ENCODE measurements at regions not wholly inside any gene's neighbourhood (a gene's known extent, or its start where the extent isn't known, plus 50 kb on each side); places are given as distances from the start of the nearest gene placed in this dataset.

- Histone ChIP-seq H3K4me2 (ENCODE audit: low read depth, low read length) (peak overlapping the region; percentile 69; the same call in 1 of the 2 replicates), H3K4me1 (ENCODE audit: insufficient read depth, low read length) (peaks cover 13% of the 10 kb centered on the region), H2AFZ (ENCODE audit: low read length) (no peak overlapping the region), H3K4me3 (replicated peaks in 1 of 3; ENCODE audit: insufficient read depth in 1 of 3, low read depth in 2 of 3, low read length in 3 of 3) (no peak overlapping the region), H3K36me3 (replicated peaks in 1 of 2; ENCODE audit: control insufficient read depth in 1 of 2, insufficient read depth in 2 of 2, low read length in 2 of 2) (no peaks in the 10 kb centered on the region), H3K27ac (ENCODE audit: extremely low read length, insufficient read depth, low read length) (no peak overlapping the region), H3K9ac (ENCODE audit: insufficient read depth, low read depth, low read length) (no peak overlapping the region), H3K9me3 (ENCODE audit: low read length) (no peaks in the 10 kb centered on the region), H3K27me3 (ENCODE audit: control insufficient read depth in 1 of 2, insufficient read depth in 2 of 2, low read length in 2 of 2) (no peaks in the 10 kb centered on the region; a peak in 2 of 5 replicates), H4K20me1 (ENCODE audit: insufficient read depth, low read length) (no peaks in the 10 kb centered on the region), H3K79me2 (ENCODE audit: insufficient read depth, low read length) (no peaks in the 10 kb centered on the region)
- intact Hi-C loops (cut with micrococcal nuclease; ENCODE audit: unreplicated experiment), result loop anchor here (1.0 kb wide), 1 partner anchor 149 kb away; no protein-coding TSS in a partner anchor
- POLR2A ChIA-PET, result interaction anchor here (0.5 to 1.8 kb wide), 2 partner anchors 162 to 250 kb away, joined by 3 to 6 read pairs; no protein-coding TSS in a partner anchor
- in situ Hi-C loops (cut with HindIII; ENCODE audit: extremely low pct_ligation_motif_present, low pct_unique_long_range_greater_than_20kb), result no loop called here
- ATAC-seq, result no peak
- TF ChIP-seq ZSCAN31 (CRISPR knock-in tag; IDR thresholded peaks at IDR 0.05; ENCODE audit: low read depth) (0 out of 2 replicates have a peak, but pooled peaks have one; percentile 0), ATRX (CRISPR knock-in tag; IDR thresholded peaks at IDR 0.05; ENCODE audit: borderline replicate concordance) (no peak)
- BruUV-seq (replicated peaks), result no TSS peak
- 85% methylated on average over 7 of the region's 7 CpGs for WGBS (ENCODE audit: low lambda C conversion rate)
- CTCF ChIA-PET (ENCODE audit: low intra/inter-chr PET ratio, low total read pairs), result interaction anchor here (1.4 to 2.5 kb wide), 3 partner anchors 103 to 250 kb away, joined by 21 to 23 read pairs (median 21); no protein-coding TSS in a partner anchor
- no peak for FAIRE-seq
- DNase-seq (ENCODE audit: low spot score), result no peak
Measured at GRCh38 chr13:97109256-97109655, 112.9 kb upstream of the MBNL2 start.

- ChIA-PET POLR2A (interaction anchor here (1.0 to 1.8 kb wide), 2 partner anchors 113 to 250 kb away, joined by 5 to 6 read pairs; partner anchors contain the start of gene MBNL2), CTCF (ENCODE audit: low intra/inter-chr PET ratio, low total read pairs) (interaction anchor here (1.4 to 2.5 kb wide), 3 partner anchors 103 to 249 kb away, joined by 21 to 23 read pairs (median 21); no protein-coding TSS in a partner anchor)
- Histone ChIP-seq H3K27ac (ENCODE audit: extremely low read length, insufficient read depth, low read length) (no peak overlapping the region), H3K36me3 (replicated peaks in 1 of 2; ENCODE audit: control insufficient read depth in 1 of 2, insufficient read depth in 2 of 2, low read length in 2 of 2) (no peaks in the 10 kb centered on the region), H3K4me2 (ENCODE audit: low read depth, low read length) (peak overlapping the region; percentile 69), H3K27me3 (ENCODE audit: control insufficient read depth in 1 of 2, insufficient read depth in 2 of 2, low read length in 2 of 2) (peaks cover 0 to 3% of the 10 kb centered on the region in 2 experiments; a peak in 3 of 5 replicates), H3K9me3 (ENCODE audit: low read length) (no peaks in the 10 kb centered on the region), H3K9ac (ENCODE audit: insufficient read depth, low read depth, low read length) (peak overlapping the region; percentile 19; the same call in 1 of the 2 replicates), H4K20me1 (ENCODE audit: insufficient read depth, low read length) (no peaks in the 10 kb centered on the region), H3K79me2 (ENCODE audit: insufficient read depth, low read length) (no peaks in the 10 kb centered on the region), H2AFZ (ENCODE audit: low read length) (peak overlapping the region; percentile 30), H3K4me1 (ENCODE audit: insufficient read depth, low read length) (peaks cover 13% of the 10 kb centered on the region), H3K4me3 (replicated peaks in 1 of 3; ENCODE audit: insufficient read depth in 1 of 3, low read depth in 2 of 3, low read length in 3 of 3) (peak overlapping the region in 1 of 3 experiments; percentile 15; a peak in 1 of 6 replicates)
- in situ Hi-C loops (cut with HindIII; ENCODE audit: extremely low pct_ligation_motif_present, low pct_unique_long_range_greater_than_20kb) (loop anchor here (5.0 kb wide), 2 partner anchors 102 to 237 kb away; no protein-coding TSS in a partner anchor), intact Hi-C loops (cut with micrococcal nuclease; ENCODE audit: unreplicated experiment) (loop anchor here (1.0 to 5.0 kb wide), 5 partner anchors 102 to 833 kb away; no protein-coding TSS in a partner anchor)
- peak; percentile 99 for ATAC-seq
- peak; percentile 68 for DNase-seq (ENCODE audit: low spot score)
- no TSS peak for BruUV-seq (replicated peaks)
- peak; percentile 82 for FAIRE-seq
- WGBS (ENCODE audit: low lambda C conversion rate), result 12% methylated on average over 31 of the region's 34 CpGs
- TF ChIP-seq ZBTB7A (CRISPR knock-in tag; IDR thresholded peaks at IDR 0.05) (no peak), FOXC1 (CRISPR knock-in tag; IDR thresholded peaks at IDR 0.05; ENCODE audit: borderline replicate concordance) (peak; percentile 86), TEAD2 (CRISPR knock-in tag; IDR thresholded peaks at IDR 0.05) (no peak), ZNF709 (CRISPR knock-in tag; IDR thresholded peaks at IDR 0.05) (0 out of 2 replicates have a peak, but pooled peaks have one; percentile 70), IKZF5 (CRISPR knock-in tag; IDR thresholded peaks at IDR 0.05) (peak; percentile 64; the same call in 1 of the 2 replicates), CEBPG (CRISPR knock-in tag; IDR thresholded peaks at IDR 0.05) (peak; percentile 68), SMAD3 (CRISPR knock-in tag; IDR thresholded peaks at IDR 0.05) (peak; percentile 55; the same call in 1 of the 2 replicates), ZNF597 (CRISPR knock-in tag; IDR thresholded peaks at IDR 0.05) (no peak), HOXA3 (CRISPR knock-in tag; IDR thresholded peaks at IDR 0.05) (peak; percentile 57; the same call in 1 of the 2 replicates), ZNF343 (CRISPR knock-in tag; IDR thresholded peaks at IDR 0.05) (0 out of 2 replicates have a peak, but pooled peaks have one; percentile 40), HDAC2 (CRISPR knock-in tag; IDR thresholded peaks at IDR 0.05) (peak; percentile 56)
Measured at GRCh38 chr13:97109841-97110492, 112.2 kb upstream of the MBNL2 start.
